ENCODE measurements at regions not wholly inside any gene's neighbourhood (a gene's known extent, or its start where the extent isn't known, plus 50 kb on each side); places are given as distances from the start of the nearest gene placed in this dataset.

- TF ChIP-seq ZBTB17 (CRISPR knock-in tag; IDR thresholded peaks at IDR 0.05) (no peak), PHF21A (IDR thresholded peaks at IDR 0.05; ENCODE audit: borderline replicate concordance, low read depth) (no peak), ELK3 (CRISPR knock-in tag; IDR thresholded peaks at IDR 0.05) (no peak), ATF3 (IDR thresholded peaks at IDR 0.05) (no peak), ATF3 (CRISPR knock-in tag; conservative IDR thresholded peaks at IDR 0.05) (no peak), ASH1L (IDR thresholded peaks at IDR 0.05; ENCODE audit: borderline replicate concordance, low read depth, partially characterized antibody) (no peak), THRA (IDR thresholded peaks at IDR 0.05) (no peak), ARID2 (IDR thresholded peaks at IDR 0.05) (no peak), ZFP36 (IDR thresholded peaks at IDR 0.05; ENCODE audit: low read depth, low read length, partially characterized antibody) (no peak), ZNF764 (CRISPR knock-in tag; IDR thresholded peaks at IDR 0.05; ENCODE audit: low read depth) (no peak), TCF3 (CRISPR knock-in tag; IDR thresholded peaks at IDR 0.05) (no peak), GATA2 (CRISPR knock-in tag; IDR thresholded peaks at IDR 0.05) (no peak), NR1H2 (CRISPR knock-in tag; IDR thresholded peaks at IDR 0.05) (no peak), SP2 (IDR thresholded peaks at IDR 0.05; ENCODE audit: extremely low read depth, low read depth, low read length, poor library complexity, severe bottlenecking) (no peak), ZBTB8A (IDR thresholded peaks at IDR 0.05; ENCODE audit: partially characterized antibody) (no peak), MCM5 (IDR thresholded peaks at IDR 0.05; ENCODE audit: low read depth) (no peak), FOXM1 (IDR thresholded peaks at IDR 0.05; ENCODE audit: low read depth) (no peak), FOXM1 (CRISPR knock-in tag; IDR thresholded peaks at IDR 0.05; ENCODE audit: low read depth) (no peak), MTA2 (IDR thresholded peaks at IDR 0.05; ENCODE audit: low read depth) (no peak), ZNF408 (CRISPR knock-in tag; IDR thresholded peaks at IDR 0.05; ENCODE audit: low read depth) (no peak), VEZF1 (CRISPR knock-in tag; IDR thresholded peaks at IDR 0.05) (no peak), HDAC8 (tag; IDR thresholded peaks at IDR 0.05) (peak; percentile 99), NR3C1 (CRISPR knock-in tag; IDR thresholded peaks at IDR 0.05) (no peak), ELF4 (CRISPR knock-in tag; IDR thresholded peaks at IDR 0.05) (no peak), FUS (optimal IDR thresholded peaks at IDR 0.05; ENCODE audit: low read depth, low read length) (no peak), CBX8 (IDR thresholded peaks at IDR 0.05; ENCODE audit: borderline replicate concordance, extremely low read depth, low read depth, low read length, poor library complexity, severe bottlenecking) (no peak)
Observed at GRCh38 chr16:26969589-26970231, 97.0 kb upstream of the C16orf82 start (continued).
